ENCODE measurements at regions not wholly inside any gene's neighbourhood (a gene's known extent, or its start where the extent isn't known, plus 50 kb on each side); places are given as distances from the start of the nearest gene placed in this dataset.

- Histone ChIP-seq H3K4me3 (no peak overlapping the region), H3K9me3 (no peaks in the 10 kb centered on the region), H3K27ac (no peak overlapping the region), H3K36me3 (no peaks in the 10 kb centered on the region), H3K27me3 (no peaks in the 10 kb centered on the region), H3K4me1 (no peaks in the 10 kb centered on the region)
- 70% methylated on average over 13 of the region's 14 CpGs for WGBS (ENCODE audit: insufficient coverage, low coverage, low lambda C conversion rate, missing lambda C conversion rate)
- no peak for DNase-seq
- ATAC-seq = no peak
- TF ChIP-seq POLR2A (IDR thresholded peaks at IDR 0.05) = no peak
- no peak for TF ChIP-seq CTCF (IDR thresholded peaks at IDR 0.05)
- intact Hi-C loops (cut with DNase I) = no loop called here
Measured at GRCh38 chr12:115474539-115475353, 790.8 kb upstream of the TBX3 start.

DNA sequence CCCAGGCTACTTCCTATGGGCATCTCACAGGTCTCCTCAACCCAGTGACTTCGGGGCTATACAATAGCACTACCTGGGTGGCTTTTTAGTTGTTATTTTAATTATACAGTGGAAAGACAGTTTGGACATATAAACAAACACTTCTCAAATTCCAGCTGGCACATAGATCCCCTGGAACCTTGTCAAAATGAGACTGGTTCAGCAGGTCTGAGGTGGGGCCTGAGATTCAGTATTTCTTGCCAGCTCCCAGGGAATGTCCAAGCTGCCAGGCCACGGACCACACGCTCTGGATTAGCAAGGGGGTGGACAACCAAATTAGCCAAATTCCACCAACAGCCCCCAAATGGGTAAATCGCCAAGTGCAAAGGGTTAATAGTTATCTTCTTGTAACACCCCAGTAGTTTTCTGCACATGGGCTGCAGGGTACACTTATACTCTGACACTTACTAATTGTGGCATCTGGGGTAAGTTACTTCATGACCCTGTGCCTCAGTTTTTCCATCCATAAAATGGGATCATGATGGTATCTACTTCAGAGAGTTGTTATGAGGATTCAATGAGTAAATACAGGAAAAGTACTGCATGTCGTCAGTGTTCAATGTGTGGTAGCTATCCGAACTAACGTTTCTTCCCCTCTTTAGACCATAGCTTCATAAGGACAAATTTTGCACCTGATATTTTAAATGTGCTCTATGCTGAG, 789.4 kb upstream of the TBX3 start:
- ATAC-seq = no peak
- Histone ChIP-seq H3K9me3 (no peaks in the 10 kb centered on the region), H3K27ac (no peak overlapping the region), H3K36me3 (no peaks in the 10 kb centered on the region), H3K27me3 (no peaks in the 10 kb centered on the region), H3K4me3 (no peak overlapping the region), H3K4me1 (no peaks in the 10 kb centered on the region)
- DNase-seq = no peak
- TF ChIP-seq CTCF (IDR thresholded peaks at IDR 0.05) (no peak), POLR2A (IDR thresholded peaks at IDR 0.05) (no peak)
- 63% methylated on average over 4 of the region's 7 CpGs for WGBS (ENCODE audit: insufficient coverage, low coverage, low lambda C conversion rate, missing lambda C conversion rate)
- intact Hi-C loops (cut with DNase I) = no loop called here

- Histone ChIP-seq H3K4me3 (no peak overlapping the region), H3K36me3 (no peaks in the 10 kb centered on the region), H3K27me3 (no peaks in the 10 kb centered on the region), H3K27ac (no peak overlapping the region), H3K9me3 (no peaks in the 10 kb centered on the region), H3K4me1 (peaks cover 0 to under 1% (median 0%) of the 10 kb centered on the region in 4 donors)
- no peak for ATAC-seq
- WGBS (ENCODE audit: insufficient coverage, low coverage, low lambda C conversion rate, missing lambda C conversion rate) = 38% methylated on average over 3 of the region's 4 CpGs
- intact Hi-C loops (cut with DNase I) = no loop called here
- no peak for TF ChIP-seq POLR2A (IDR thresholded peaks at IDR 0.05)
- TF ChIP-seq CTCF (IDR thresholded peaks at IDR 0.05) = no peak
- no peak for DNase-seq
Measured at GRCh38 chr12:115472852-115473251, 788.9 kb upstream of the TBX3 start.

- TF ChIP-seq POLR2A (IDR thresholded peaks at IDR 0.05) = no peak
- TF ChIP-seq CTCF (IDR thresholded peaks at IDR 0.05) = no peak
- peaks cover 0 to 4% (median 0%) of the 10 kb centered on the region in 4 donors for H3K4me1 ChIP-seq
- ATAC-seq (no peak), DNase-seq (no peak)
- H3K9me3 ChIP-seq = no peaks in the 10 kb centered on the region
- H3K27ac ChIP-seq = no peak overlapping the region
- no peaks in the 10 kb centered on the region for H3K36me3 ChIP-seq
- H3K27me3 ChIP-seq = no peaks in the 10 kb centered on the region
- intact Hi-C loops (cut with DNase I) = no loop called here
- 85% methylated on average over 3 of the region's 4 CpGs for WGBS (ENCODE audit: insufficient coverage, low coverage, low lambda C conversion rate, missing lambda C conversion rate)
- no peak overlapping the region for H3K4me3 ChIP-seq
Measured at GRCh38 chr12:115470977-115471376, 787.0 kb upstream of the TBX3 start.
